Activated CD4-positive, alpha-beta T cell treated with anti-CD3 and anti-CD28 coated beads for 36 hours (primary cell): ENCODE measurements at regions not wholly inside any gene's neighbourhood (a gene's known extent, or its start where the extent isn't known, plus 50 kb on each side); places are given as distances from the start of the nearest gene placed in this dataset.

Experiments
- ATAC-seq: fragments of 200-7000 bp; cut with Tn5 transposase; one replicate; pipeline ENCODE4 v1.10.0; 2021; ENCODE audit warnings: mild to moderate bottlenecking, moderate library complexity
- CTCF ChIA-PET: fragments of 350-600 bp; sonication (Branson Sonifier 250); formaldehyde crosslinking; loops from one replicate; lab custom pipeline; 2021; ENCODE audit warnings: antibody characterized with exemption; lab: Charles Lee
- POLR2A ChIA-PET: fragments of 350-600 bp; sonication (Branson Sonifier 250); formaldehyde crosslinking; loops from one replicate; lab custom pipeline; 2021; ENCODE audit warnings: antibody characterized with exemption, inconsistent platforms; lab: Charles Lee
- DNase-seq: peaks from one replicate; pipeline ENCODE4 v3.0.0-alpha.2; 2020
- H3K27ac Mint-ChIP-seq: one replicate; pipeline ENCODE4 v1.8.0; 2021; ENCODE audit warnings: mixed read lengths
- H3K27me3 Mint-ChIP-seq: one replicate; pipeline ENCODE4 v1.8.0; 2021; ENCODE audit warnings: mixed read lengths
- H3K36me3 Mint-ChIP-seq: one replicate; pipeline ENCODE4 v1.8.0; 2021; ENCODE audit warnings: low read depth, mixed read lengths
- H3K4me1 Mint-ChIP-seq: one replicate; pipeline ENCODE4 v1.8.0; 2021; ENCODE audit warnings: mixed read lengths
- H3K4me3 Mint-ChIP-seq: one replicate; pipeline ENCODE4 v1.8.0; 2021; ENCODE audit warnings: mild to moderate bottlenecking, moderate library complexity, mixed read lengths
- H3K9me3 Mint-ChIP-seq: one replicate; pipeline ENCODE4 v1.8.0; 2021; ENCODE audit warnings: low read depth, mixed read lengths
- intact Hi-C, 2 experiments: fragments of 100-400 bp; cut with DNase I in 1 of 2; cut with micrococcal nuclease in 1 of 2; formaldehyde crosslinking; loops; one replicate each; pipeline versions ENCODE4 v1.14.2 to v1.15.1; 2022 to 2024; cut with DNase I, micrococcal nuclease

GRCh38 chr2:128565441-128565840, 246.8 kb upstream of the HS6ST1 start:
- DNase-seq: no peak
- POLR2A ChIA-PET: no interaction called here
- CTCF ChIA-PET: interaction anchor here (0.6 kb wide), 2 partner anchors 14 to 987 kb away, joined by 3 to 4 read pairs; no protein-coding TSS in a partner anchor
- ATAC-seq: no peak
- Mint-ChIP-seq H3K4me3 (no peak overlapping the region), H3K36me3 (no peaks in the 10 kb centered on the region), H3K27me3 (no peaks in the 10 kb centered on the region), H3K9me3 (no peaks in the 10 kb centered on the region), H3K27ac (no peak overlapping the region), H3K4me1 (no peaks in the 10 kb centered on the region)
- intact Hi-C loops: no loop called here

GRCh38 chr2:128566671-128567070, 248.0 kb upstream of the HS6ST1 start:
- no peak for DNase-seq
- H3K27ac Mint-ChIP-seq: no peak overlapping the region

DNA sequence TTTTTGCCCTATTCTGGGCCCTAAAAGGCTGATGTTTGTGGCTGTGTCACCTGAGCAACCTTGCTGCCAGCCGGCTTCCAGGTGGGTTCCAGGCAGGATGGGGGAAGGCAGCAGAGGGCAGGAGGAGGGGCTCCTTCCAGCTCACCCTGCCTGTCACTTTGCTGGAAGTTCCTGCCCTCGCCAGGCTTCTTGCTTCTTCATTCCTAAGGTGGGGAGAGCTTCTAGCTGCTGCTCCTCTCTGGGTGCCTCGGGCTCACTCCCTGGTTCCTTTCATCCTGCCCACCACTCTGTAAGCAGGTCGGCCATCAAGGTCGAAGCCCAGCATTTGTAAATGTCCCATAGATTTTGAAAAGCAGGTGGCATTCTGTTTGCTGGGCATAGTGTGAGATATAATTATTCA, 249.4 kb upstream of the HS6ST1 start:
- ChIA-PET POLR2A (no interaction called here), CTCF (no interaction called here)
- Mint-ChIP-seq H3K27me3 (peaks cover 3% of the 10 kb centered on the region), H3K36me3 (no peaks in the 10 kb centered on the region), H3K9me3 (no peaks in the 10 kb centered on the region), H3K27ac (no peak overlapping the region), H3K4me1 (no peaks in the 10 kb centered on the region), H3K4me3 (no peak overlapping the region)
- DNase-seq (no peak), ATAC-seq (no peak)
- intact Hi-C loops: no loop called here

More at GRCh38 chr2:128566671-128567070, 248.0 kb upstream of the HS6ST1 start:
- no peaks in the 10 kb centered on the region for H3K4me1 Mint-ChIP-seq
- ATAC-seq: no peak
- H3K27me3 Mint-ChIP-seq: no peaks in the 10 kb centered on the region
- intact Hi-C loops: no loop called here
- no peaks in the 10 kb centered on the region for H3K9me3 Mint-ChIP-seq
- H3K4me3 Mint-ChIP-seq: no peak overlapping the region
- POLR2A ChIA-PET: no interaction called here
- H3K36me3 Mint-ChIP-seq: no peaks in the 10 kb centered on the region
- CTCF ChIA-PET: interaction anchor here (0.6 kb wide), 1 partner anchor 772 kb away, joined by 4 read pairs; no protein-coding TSS in a partner anchor

DNA sequence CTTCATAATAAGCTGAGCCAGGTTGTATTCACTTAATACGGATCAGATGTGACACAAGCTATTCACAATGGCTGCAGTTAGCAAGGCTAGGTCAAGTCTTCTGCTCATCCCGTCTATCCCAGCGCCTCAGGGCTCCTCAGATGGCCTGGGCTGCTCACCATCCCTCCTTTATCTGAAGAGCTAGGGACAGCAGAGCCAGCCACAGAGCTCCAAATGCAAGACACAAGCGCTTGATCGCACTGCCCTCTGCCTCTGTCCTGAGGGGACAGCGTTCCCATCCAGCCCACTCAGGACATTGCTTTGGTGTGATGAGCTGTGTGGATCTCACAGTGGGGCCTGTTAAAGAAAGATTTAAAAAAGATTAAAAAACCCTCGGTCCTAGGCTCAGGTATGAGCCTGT, 254.4 kb upstream of the HS6ST1 start:
- Mint-ChIP-seq H3K9me3 (no peaks in the 10 kb centered on the region), H3K4me1 (no peaks in the 10 kb centered on the region), H3K36me3 (no peaks in the 10 kb centered on the region), H3K27me3 (peaks cover 3% of the 10 kb centered on the region), H3K27ac (no peak overlapping the region), H3K4me3 (no peak overlapping the region)
- CTCF ChIA-PET: no interaction called here
- POLR2A ChIA-PET: no interaction called here
- DNase-seq (no peak), ATAC-seq (no peak)
- intact Hi-C loops: no loop called here

- Mint-ChIP-seq H3K4me1 (no peaks in the 10 kb centered on the region), H3K27ac (no peak overlapping the region), H3K36me3 (no peaks in the 10 kb centered on the region), H3K27me3 (peaks cover 3% of the 10 kb centered on the region), H3K9me3 (no peaks in the 10 kb centered on the region), H3K4me3 (no peak overlapping the region)
- POLR2A ChIA-PET: no interaction called here
- intact Hi-C loops: no loop called here
- CTCF ChIA-PET: no interaction called here
- ATAC-seq (no peak), DNase-seq (no peak)
Observed at GRCh38 chr2:128573531-128573930, 254.9 kb upstream of the HS6ST1 start.

GRCh38 chr2:128577141-128577930, 258.7 kb upstream of the HS6ST1 start:
- no peak overlapping the region for H3K4me3 Mint-ChIP-seq
- POLR2A ChIA-PET: no interaction called here
- intact Hi-C loops: no loop called here
- H3K4me1 Mint-ChIP-seq: no peaks in the 10 kb centered on the region
- DNase-seq (no peak), ATAC-seq (no peak)
- H3K9me3 Mint-ChIP-seq: no peaks in the 10 kb centered on the region
- CTCF ChIA-PET: no interaction called here
- no peaks in the 10 kb centered on the region for H3K27me3 Mint-ChIP-seq
- no peaks in the 10 kb centered on the region for H3K36me3 Mint-ChIP-seq
- no peak overlapping the region for H3K27ac Mint-ChIP-seq

GRCh38 chr2:128578406-128579390, 260.0 kb upstream of the HS6ST1 start:
- ChIA-PET POLR2A (no interaction called here), CTCF (no interaction called here)
- Mint-ChIP-seq H3K9me3 (no peaks in the 10 kb centered on the region), H3K36me3 (no peaks in the 10 kb centered on the region), H3K27me3 (no peaks in the 10 kb centered on the region), H3K27ac (no peak overlapping the region), H3K4me3 (no peak overlapping the region), H3K4me1 (no peaks in the 10 kb centered on the region)
- intact Hi-C loops: no loop called here
- ATAC-seq: no peak
- no peak for DNase-seq

DNA sequence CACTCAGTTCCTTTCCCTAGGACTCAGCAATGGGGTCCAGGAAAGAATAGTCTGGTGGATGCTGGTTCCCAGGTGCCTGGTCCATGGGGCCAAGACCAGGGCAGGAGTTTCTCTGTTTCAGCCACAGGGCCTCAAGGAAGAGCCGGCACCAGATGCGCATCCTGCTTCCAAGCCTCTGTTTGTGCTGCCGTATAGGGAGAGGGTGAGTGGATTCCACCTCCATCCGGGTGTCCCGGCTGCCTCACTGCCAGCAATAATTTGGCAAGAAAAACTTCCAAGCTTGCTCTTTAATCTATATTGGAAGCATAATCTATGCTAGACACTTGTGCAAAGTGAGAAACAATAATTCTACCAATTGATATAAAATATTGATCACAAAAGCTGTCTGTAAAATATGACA, 261.2 kb upstream of the HS6ST1 start:
- no peak overlapping the region for H3K4me3 Mint-ChIP-seq
- ChIA-PET CTCF (no interaction called here), POLR2A (no interaction called here)
- ATAC-seq (no peak), DNase-seq (no peak)
- peaks cover 1% of the 10 kb centered on the region for H3K9me3 Mint-ChIP-seq
- H3K27me3 Mint-ChIP-seq: no peaks in the 10 kb centered on the region
- no peaks in the 10 kb centered on the region for H3K36me3 Mint-ChIP-seq
- peaks cover 3% of the 10 kb centered on the region for H3K4me1 Mint-ChIP-seq
- no peak overlapping the region for H3K27ac Mint-ChIP-seq
- intact Hi-C loops: no loop called here

- intact Hi-C loops: no loop called here
- no peak for ATAC-seq
- no peaks in the 10 kb centered on the region for H3K27me3 Mint-ChIP-seq
- ChIA-PET CTCF (interaction anchor here (0.7 kb wide), 1 partner anchor 110 kb away, joined by 3 read pairs; no protein-coding TSS in a partner anchor), POLR2A (no interaction called here)
- DNase-seq: no peak
- no peaks in the 10 kb centered on the region for H3K36me3 Mint-ChIP-seq
- H3K4me3 Mint-ChIP-seq: no peak overlapping the region
- H3K27ac Mint-ChIP-seq: no peak overlapping the region
- peaks cover 3% of the 10 kb centered on the region for H3K4me1 Mint-ChIP-seq
- H3K9me3 Mint-ChIP-seq: peaks cover 1% of the 10 kb centered on the region
Observed at GRCh38 chr2:128580988-128581848, 262.6 kb upstream of the HS6ST1 start.

- Mint-ChIP-seq H3K4me1 (peaks cover 3% of the 10 kb centered on the region), H3K4me3 (no peak overlapping the region), H3K27ac (no peak overlapping the region), H3K9me3 (peaks cover 1% of the 10 kb centered on the region), H3K27me3 (no peaks in the 10 kb centered on the region), H3K36me3 (no peaks in the 10 kb centered on the region)
- no peak for DNase-seq
- intact Hi-C loops: no loop called here
- no peak for ATAC-seq
- ChIA-PET POLR2A (no interaction called here), CTCF (interaction anchor here (0.7 kb wide), 1 partner anchor 111 kb away, joined by 3 read pairs; no protein-coding TSS in a partner anchor)
Observed at GRCh38 chr2:128581849-128582244, 263.2 kb upstream of the HS6ST1 start.

DNA sequence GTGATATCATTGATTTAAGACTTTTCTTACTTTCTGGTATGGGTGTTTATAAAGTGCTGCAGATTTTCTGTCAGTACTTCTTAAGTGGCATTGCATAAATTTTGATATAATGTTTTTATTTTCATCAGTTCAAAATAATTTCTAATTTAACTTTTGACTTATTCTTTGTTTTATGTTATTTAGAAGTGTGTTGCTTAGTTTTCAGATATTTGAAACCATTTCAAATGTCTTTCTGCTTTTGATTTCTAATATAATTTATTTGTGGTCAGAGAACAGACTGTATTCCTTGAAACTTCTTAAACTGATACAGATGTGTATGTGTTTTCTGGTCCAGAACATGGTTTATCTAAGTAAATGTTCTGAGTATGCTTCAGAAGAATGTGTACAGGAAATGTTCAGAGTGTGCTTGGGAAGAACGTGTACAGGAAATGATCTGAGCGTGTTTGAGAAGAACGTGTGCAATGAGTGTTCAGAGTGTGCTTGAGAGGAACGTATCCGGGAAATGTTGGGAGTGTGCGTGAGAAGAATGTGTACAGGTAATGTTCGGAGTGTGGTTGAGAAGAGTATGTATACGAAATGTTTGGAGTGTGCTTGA, 265.7 kb upstream of the HS6ST1 start:
- Mint-ChIP-seq H3K4me1 (peaks cover 3% of the 10 kb centered on the region), H3K4me3 (no peak overlapping the region), H3K9me3 (peaks cover 1% of the 10 kb centered on the region), H3K36me3 (no peaks in the 10 kb centered on the region), H3K27me3 (no peaks in the 10 kb centered on the region), H3K27ac (no peak overlapping the region)
- intact Hi-C loops: no loop called here
- ATAC-seq: no peak
- no peak for DNase-seq
- ChIA-PET CTCF (no interaction called here), POLR2A (interaction anchor here (0.7 kb wide), 1 partner anchor 577 kb away, joined by 4 read pairs; no protein-coding TSS in a partner anchor)
